B cell (primary cell): ENCODE measurements at regions not wholly inside any gene's neighbourhood (a gene's known extent, or its start where the extent isn't known, plus 50 kb on each side); places are given as distances from the start of the nearest gene placed in this dataset.

Source experiments
- ATAC-seq: fragments of 200-7000 bp; cut with Tn5 transposase; one replicate; pipeline ENCODE4 v1.10.0; 2021; ENCODE audit warnings: low read depth, mild to moderate bottlenecking, moderate number of reproducible peaks, moderate library complexity
- CTCF ChIA-PET: fragments of 350-600 bp; sonication (Branson Sonifier 250); formaldehyde crosslinking; loops from one replicate; lab custom pipeline; 2021; ENCODE audit warnings: antibody characterized with exemption, inconsistent platforms; lab: Charles Lee
- POLR2A ChIA-PET: fragments of 350-600 bp; sonication (Branson Sonifier 250); formaldehyde crosslinking; loops from one replicate; lab custom pipeline; 2021; ENCODE audit warnings: antibody characterized with exemption; lab: Charles Lee
- DNase-seq: peaks from one replicate; pipeline ENCODE4 v3.0.0; 2013
- H2AFZ ChIP-seq: 2 replicates; pipeline ENCODE4 v1.6.1; 2012; ENCODE audit warnings: mild to moderate bottlenecking, low read depth, low read length; ENCODE audit not compliant: insufficient read depth, poor library complexity, severe bottlenecking
- H3K27ac ChIP-seq, 2 donors: 1 replicate in 1 of 2; 2 replicates in 1 of 2; pipeline ENCODE4 v1.5.1; 2012 to 2013; ENCODE audit warnings: low read length in 2 of 2, mild to moderate bottlenecking in 2 of 2, moderate library complexity in 1 of 2
- H3K27me3 ChIP-seq, 4 experiments: fragments of 200-600 bp in 1 of 4; sonication (generic) in 1 of 4; replicated peaks in 1 of 4; 1 replicate in 2 of 4; 2 replicates in 2 of 4; pipeline versions ENCODE4 v1.6.1 to v1.7.0; 2013 to 2016; ENCODE audit warnings: low read length in 3 of 4, mild to moderate bottlenecking in 2 of 4, mixed read lengths in 1 of 4, moderate library complexity in 1 of 4; ENCODE audit not compliant: insufficient read depth in 4 of 4, control insufficient read depth in 3 of 4; ENCODE audit errors: control extremely low read depth in 1 of 4
- H3K36me3 ChIP-seq, 2 experiments: replicated peaks in 1 of 2; 1 replicate in 1 of 2; 2 replicates in 1 of 2; pipeline versions ENCODE4 v1.6.1 to v1.7.1; 2013; ENCODE audit warnings: low read length in 1 of 2; ENCODE audit not compliant: insufficient read depth in 2 of 2, control insufficient read depth in 1 of 2; ENCODE audit errors: control extremely low read depth in 1 of 2, extremely low read depth in 1 of 2
- H3K4me1 ChIP-seq, 2 donors: fragments of 200-600 bp in 1 of 2; sonication (generic) in 1 of 2; 1 replicate in 1 of 2; 2 replicates in 1 of 2; pipeline versions ENCODE4 v1.5.1 to v1.6.1; 2013 to 2017; ENCODE audit warnings: low read length in 2 of 2; ENCODE audit not compliant: control insufficient read depth in 2 of 2, insufficient read depth in 2 of 2
- H3K4me2 ChIP-seq: replicated peaks from 2 replicates; pipeline ENCODE3; 2012; ENCODE audit warnings: mild to moderate bottlenecking, low read depth, low read length; ENCODE audit not compliant: poor library complexity, severe bottlenecking
- H3K4me3 ChIP-seq, 5 experiments: fragments of 200-600 bp in 1 of 5; sonication (generic) in 1 of 5; 1 replicate in 3 of 5; 2 replicates in 2 of 5; pipeline versions ENCODE4 v1.5.1 to v1.7.0; 2011 to 2016; ENCODE audit warnings: low read length in 4 of 5, mild to moderate bottlenecking in 4 of 5, low read depth in 2 of 5, control low read depth in 1 of 5, moderate library complexity in 1 of 5; ENCODE audit not compliant: insufficient read depth in 1 of 5; ENCODE audit errors: control extremely low read depth in 1 of 5, extremely low read depth in 1 of 5
- H3K79me2 ChIP-seq: fragments of 200-600 bp; sonication (generic); one replicate; pipeline ENCODE4 v1.6.0; 2016; ENCODE audit warnings: low read length; ENCODE audit not compliant: control insufficient read depth, insufficient read depth
- H3K9ac ChIP-seq: fragments of 200-600 bp; sonication (generic); 2 replicates; pipeline ENCODE4 v1.6.1; 2017; ENCODE audit warnings: mild to moderate bottlenecking, low read length, moderate library complexity
- H3K9me3 ChIP-seq, 3 donors: one replicate each; pipeline versions ENCODE4 v1.6.1 to v1.7.1; 2013; ENCODE audit warnings: low read length in 2 of 3; ENCODE audit not compliant: control insufficient read depth in 2 of 3, insufficient read depth in 1 of 3; ENCODE audit errors: control extremely low read depth in 1 of 3
- H4K20me1 ChIP-seq: 2 replicates; pipeline ENCODE4 v1.6.0; 2012; ENCODE audit warnings: mild to moderate bottlenecking, low read length; ENCODE audit not compliant: insufficient read depth, control insufficient read depth, poor library complexity, severe bottlenecking
- H3K27ac Mint-ChIP-seq: one replicate; pipeline ENCODE4 v1.8.0; 2021; ENCODE audit warnings: mixed read lengths
- H3K27me3 Mint-ChIP-seq: one replicate; pipeline ENCODE4 v1.8.0; 2021; ENCODE audit warnings: mixed read lengths
- H3K4me1 Mint-ChIP-seq: one replicate; pipeline ENCODE4 v1.8.0; 2021; ENCODE audit warnings: mixed read lengths
- H3K4me3 Mint-ChIP-seq: one replicate; pipeline ENCODE4 v1.8.0; 2021; ENCODE audit warnings: mixed read lengths
- H3K9me3 Mint-ChIP-seq: one replicate; pipeline ENCODE4 v1.8.0; 2022; ENCODE audit warnings: mixed read lengths; ENCODE audit not compliant: insufficient read depth
- CTCF ChIP-seq: fragments of 200-600 bp; IDR thresholded peaks from one replicate; pipeline ENCODE4 v1.8.0; 2022; ENCODE audit warnings: antibody characterized with exemption, mild to moderate bottlenecking
- EZH2 ChIP-seq: IDR thresholded peaks from 2 replicates; pipeline ENCODE4 v1.6.1; 2012; ENCODE audit warnings: borderline replicate concordance, low read depth, mild to moderate bottlenecking, moderate library complexity, low read length; ENCODE audit not compliant: insufficient read depth, poor library complexity, severe bottlenecking
- WGBS: methylation state at CpG from one replicate; pipeline ENCODE4 v1.1.5; 2013; ENCODE audit warnings: missing lambda C conversion rate; ENCODE audit not compliant: insufficient coverage; 5-methylcytosine and 5-hydroxymethylcytosine counted together
- intact Hi-C: fragments of 100-400 bp; cut with micrococcal nuclease; formaldehyde crosslinking; loops from one replicate; pipeline ENCODE4 v1.10.0; 2022

GRCh38 chr18:22034276-22034675 lies 135.1 kb upstream of the GATA6 start:
- CTCF ChIA-PET = no interaction called here
- no peak overlapping the region for H3K4me3 ChIP-seq
- POLR2A ChIA-PET = no interaction called here
- H3K79me2 ChIP-seq = no peaks in the 10 kb centered on the region
- no peaks in the 10 kb centered on the region for H3K27me3 ChIP-seq
- no peaks in the 10 kb centered on the region for H4K20me1 ChIP-seq
- H3K9me3 Mint-ChIP-seq = no peaks in the 10 kb centered on the region
- intact Hi-C loops = no loop called here
- ATAC-seq = no peak
- H3K9me3 ChIP-seq = peaks cover 0 to 4% (median 0%) of the 10 kb centered on the region in 3 donors
- no peak overlapping the region for H3K27ac ChIP-seq
- no peak for DNase-seq
- no peaks in the 10 kb centered on the region for H3K36me3 ChIP-seq
- no peaks in the 10 kb centered on the region for H3K4me1 ChIP-seq
- no peaks in the 10 kb centered on the region for H3K4me1 Mint-ChIP-seq
- no peak overlapping the region for H3K9ac ChIP-seq
- WGBS = no CpG with 5 or more reads among the region's 6 CpGs
- no peak overlapping the region for H3K27ac Mint-ChIP-seq
- no peaks in the 10 kb centered on the region for H3K27me3 Mint-ChIP-seq
- H2AFZ ChIP-seq = no peak overlapping the region
- TF ChIP-seq CTCF = no peak
- TF ChIP-seq EZH2 = no peak
- no peak overlapping the region for H3K4me2 ChIP-seq
- H3K4me3 Mint-ChIP-seq = no peak overlapping the region

- H3K4me3 Mint-ChIP-seq = no peak overlapping the region
- POLR2A ChIA-PET = no interaction called here
- peaks cover 8% of the 10 kb centered on the region for H3K27me3 Mint-ChIP-seq
Measured at GRCh38 chr18:22040533-22040932, 128.9 kb upstream of the GATA6 start.

More at GRCh38 chr18:22040533-22040932, 128.9 kb upstream of the GATA6 start:
- no peak for DNase-seq
- no peaks in the 10 kb centered on the region for H3K79me2 ChIP-seq
- WGBS = 84% methylated on average over 4 of the region's 4 CpGs
- intact Hi-C loops = no loop called here
- Mint-ChIP-seq H3K9me3 (no peaks in the 10 kb centered on the region), H3K4me1 (no peaks in the 10 kb centered on the region), H3K27ac (no peak overlapping the region)
- no peak overlapping the region for H3K4me3 ChIP-seq
- H2AFZ ChIP-seq = no peak overlapping the region
- no peak overlapping the region for H3K9ac ChIP-seq
- no peak overlapping the region for H3K4me2 ChIP-seq
- no peak overlapping the region for H3K27ac ChIP-seq
- H4K20me1 ChIP-seq = no peaks in the 10 kb centered on the region
- TF ChIP-seq CTCF (no peak), EZH2 (no peak)
- peaks cover 0 to 2% (median 0%) of the 10 kb centered on the region in 4 experiments for H3K27me3 ChIP-seq
- no peaks in the 10 kb centered on the region for H3K4me1 ChIP-seq
- ATAC-seq = no peak
- H3K9me3 ChIP-seq = no peaks in the 10 kb centered on the region
- H3K36me3 ChIP-seq = no peaks in the 10 kb centered on the region
- CTCF ChIA-PET = no interaction called here
